ENCODE measurements at regions not wholly inside any gene's neighbourhood (a gene's known extent, or its start where the extent isn't known, plus 50 kb on each side); places are given as distances from the start of the nearest gene placed in this dataset.
"Not testable (repeated sequence)": the region's sequence is repeated elsewhere in the genome, so short reads cannot be mapped to it uniquely, and the experiment has no call there.

- DNase-seq (ENCODE audit: low spot score); intact Hi-C loops (cut with DNase I): not testable (repeated sequence)
Observed at GRCh38 chr2:37755961-37756559, 84.6 kb upstream of the CDC42EP3 start.

GRCh38 chr2:37757456-37757855 lies 86.0 kb upstream of the CDC42EP3 start:
- intact Hi-C loops (cut with DNase I), result not testable (repeated sequence)

GRCh38 chr2:37758141-37758601 lies 86.7 kb upstream of the CDC42EP3 start:
- DNase-seq (ENCODE audit: low spot score); intact Hi-C loops (cut with DNase I): not testable (repeated sequence)

More at GRCh38 chr2:37757456-37757855, 86.0 kb upstream of the CDC42EP3 start:
- DNase-seq (ENCODE audit: low spot score), result not testable (repeated sequence)

- DNase-seq (ENCODE audit: low spot score); intact Hi-C loops (cut with DNase I): not testable (repeated sequence)
Observed at GRCh38 chr2:37759989-37760388, 88.5 kb upstream of the CDC42EP3 start.

DNA sequence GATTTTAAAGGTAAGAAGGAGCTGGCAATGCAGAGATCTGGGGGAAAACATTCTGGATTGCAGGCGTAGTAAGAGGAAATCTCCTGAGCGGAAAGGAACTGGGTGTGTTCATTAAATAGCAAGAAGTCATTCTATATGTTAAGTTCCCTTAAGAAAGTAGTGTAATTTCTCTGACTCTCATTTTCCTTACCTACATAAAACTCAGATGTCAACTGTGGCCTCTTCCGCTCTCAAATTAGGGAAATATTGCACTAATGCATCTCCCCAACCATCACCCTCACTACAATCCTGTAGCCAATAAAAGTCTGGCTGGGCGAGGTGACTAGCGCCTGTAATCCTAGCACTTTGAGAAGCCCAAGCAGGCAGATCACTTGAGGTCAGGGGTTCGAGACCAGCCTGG lies 89.0 kb upstream of the CDC42EP3 start:
- DNase-seq (ENCODE audit: low spot score), result no peak
- intact Hi-C loops (cut with DNase I), result no loop called here

DNA sequence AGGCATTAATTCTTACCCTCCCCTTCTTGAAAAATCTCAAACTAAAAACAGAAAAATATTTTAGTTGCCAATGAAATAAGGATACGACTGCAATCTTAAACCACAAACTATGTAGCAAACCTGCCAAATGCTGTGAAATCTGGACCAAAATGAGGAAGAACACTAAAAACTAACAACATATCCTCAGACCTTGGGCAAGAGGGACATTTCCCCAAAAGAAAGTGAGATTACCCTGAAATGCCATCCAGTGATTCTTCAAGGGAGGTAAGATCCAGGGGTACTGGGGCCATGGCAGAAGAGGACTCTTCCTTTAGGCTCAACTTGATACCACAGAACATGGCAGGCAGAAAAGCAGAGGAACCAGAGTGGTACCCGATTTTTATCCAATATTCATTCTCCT lies 90.8 kb upstream of the CDC42EP3 start:
- intact Hi-C loops (cut with DNase I); DNase-seq (ENCODE audit: low spot score): not testable (repeated sequence)

GRCh38 chr2:37764739-37765138 lies 93.3 kb upstream of the CDC42EP3 start:
- no peak for DNase-seq (ENCODE audit: low spot score)
- intact Hi-C loops (cut with DNase I), result no loop called here

- no peak for DNase-seq (ENCODE audit: low spot score)
- intact Hi-C loops (cut with DNase I), result no loop called here
Observed at GRCh38 chr2:37766106-37766505, 94.7 kb upstream of the CDC42EP3 start.

DNA sequence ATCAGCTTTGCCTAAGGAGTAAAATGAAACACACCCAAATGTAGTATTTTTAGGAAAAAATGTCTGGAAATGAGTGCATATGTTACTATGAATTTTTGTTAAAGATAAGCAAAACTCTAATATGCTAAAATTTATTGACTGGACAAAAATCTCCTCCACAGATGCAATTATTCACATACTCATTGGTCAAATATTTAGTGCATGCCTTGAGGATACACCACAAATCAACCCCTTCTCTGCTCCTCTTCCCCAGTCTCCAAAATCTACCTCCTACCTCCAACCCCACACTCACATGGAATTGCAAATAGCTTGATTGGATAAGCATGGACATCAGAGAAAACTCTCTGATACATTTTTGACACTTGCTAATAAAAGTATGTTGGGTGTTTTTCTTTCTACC lies 95.6 kb upstream of the CDC42EP3 start:
- DNase-seq (ENCODE audit: low spot score), result no peak
- intact Hi-C loops (cut with DNase I), result no loop called here

DNA sequence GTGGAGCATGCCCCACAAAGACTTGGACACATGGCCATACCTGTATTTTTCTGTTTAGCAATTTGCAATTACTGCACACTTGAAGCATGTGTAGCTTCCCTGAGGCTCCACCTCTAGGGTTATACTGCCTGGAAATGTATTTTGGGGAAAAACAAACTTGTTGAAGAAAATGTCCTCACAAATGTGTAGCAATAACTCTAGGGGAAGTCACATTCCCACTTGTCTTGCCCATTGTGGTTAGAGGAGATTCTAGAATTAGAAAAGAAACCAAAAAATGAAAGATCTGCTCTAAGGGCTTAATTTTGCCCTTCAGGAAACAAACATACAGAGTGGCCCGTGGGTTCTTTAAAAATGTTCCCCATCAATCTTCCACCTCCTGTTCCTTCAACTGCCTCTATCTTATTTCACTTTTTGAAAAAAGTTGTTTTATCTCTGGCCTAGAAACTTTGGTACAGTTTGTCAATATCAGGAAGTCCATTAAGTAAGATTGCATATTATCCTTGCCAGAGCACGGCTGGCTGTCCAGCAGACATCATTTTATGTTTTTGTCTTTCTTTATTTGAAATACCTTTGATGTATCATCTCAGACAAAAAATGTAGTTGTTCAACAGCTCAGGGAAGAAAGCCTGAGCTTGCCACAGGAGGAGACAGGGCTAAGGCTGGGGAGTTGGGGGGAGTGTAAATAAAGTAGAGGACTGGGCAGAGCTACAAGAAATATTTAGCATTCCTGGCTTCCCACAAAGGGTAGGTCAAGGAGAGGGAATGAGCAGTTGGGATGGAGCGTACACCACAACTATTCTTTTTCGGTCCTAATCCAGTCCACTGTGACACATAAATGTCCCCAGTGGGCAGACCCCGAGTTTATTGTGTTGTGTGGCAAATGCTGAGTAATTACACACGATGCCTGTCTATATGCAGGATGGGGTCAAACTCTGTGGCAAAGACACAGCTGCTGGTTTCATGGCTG lies 96.8 kb upstream of the CDC42EP3 start:
- intact Hi-C loops (cut with DNase I), result no loop called here
- DNase-seq (ENCODE audit: low spot score), result no peak

DNA sequence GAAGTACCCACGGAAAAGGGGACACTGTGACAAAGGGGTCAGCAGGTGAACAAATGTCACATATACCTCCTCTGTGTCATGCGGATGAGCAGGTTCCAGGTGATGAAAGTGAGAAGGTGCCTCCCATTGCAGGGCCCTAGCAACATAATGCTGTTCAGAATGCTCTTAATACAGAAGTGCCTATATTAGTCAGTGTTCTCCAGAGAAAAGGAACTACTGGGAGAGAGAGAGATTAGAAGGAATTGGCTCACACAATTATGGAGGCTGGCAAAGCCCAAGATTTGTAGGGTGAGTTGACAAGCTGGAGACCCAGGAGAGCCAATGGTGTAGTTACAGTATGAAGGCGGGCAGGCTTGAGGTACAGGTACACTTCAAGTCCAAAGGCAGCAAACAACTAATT lies 98.1 kb upstream of the CDC42EP3 start:
- intact Hi-C loops (cut with DNase I), result no loop called here
- no peak for DNase-seq (ENCODE audit: low spot score)

DNA sequence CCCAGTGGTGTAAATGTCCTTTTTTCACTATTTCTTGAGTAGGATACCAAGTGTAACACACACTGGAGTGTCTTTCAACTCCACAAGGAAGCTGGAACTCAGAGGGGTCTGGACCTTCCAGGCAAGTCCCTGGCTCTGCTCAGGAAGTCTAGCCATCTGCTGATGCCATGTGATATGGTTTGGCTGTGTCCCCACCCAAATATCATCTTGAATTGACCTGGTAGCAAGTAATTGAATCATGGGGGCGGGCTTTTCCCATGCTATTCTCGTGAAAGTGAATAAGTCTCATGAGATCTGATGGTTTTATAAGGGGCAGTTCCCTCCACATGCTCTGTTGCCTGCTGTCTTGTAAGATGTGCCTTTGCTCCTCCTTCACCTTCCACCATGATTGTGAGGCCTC lies 99.4 kb upstream of the CDC42EP3 start:
- no peak for DNase-seq (ENCODE audit: low spot score)
- intact Hi-C loops (cut with DNase I), result no loop called here

- intact Hi-C loops (cut with DNase I), result no loop called here
Observed at GRCh38 chr2:37771600-37772088, 100.2 kb upstream of the CDC42EP3 start.

DNA sequence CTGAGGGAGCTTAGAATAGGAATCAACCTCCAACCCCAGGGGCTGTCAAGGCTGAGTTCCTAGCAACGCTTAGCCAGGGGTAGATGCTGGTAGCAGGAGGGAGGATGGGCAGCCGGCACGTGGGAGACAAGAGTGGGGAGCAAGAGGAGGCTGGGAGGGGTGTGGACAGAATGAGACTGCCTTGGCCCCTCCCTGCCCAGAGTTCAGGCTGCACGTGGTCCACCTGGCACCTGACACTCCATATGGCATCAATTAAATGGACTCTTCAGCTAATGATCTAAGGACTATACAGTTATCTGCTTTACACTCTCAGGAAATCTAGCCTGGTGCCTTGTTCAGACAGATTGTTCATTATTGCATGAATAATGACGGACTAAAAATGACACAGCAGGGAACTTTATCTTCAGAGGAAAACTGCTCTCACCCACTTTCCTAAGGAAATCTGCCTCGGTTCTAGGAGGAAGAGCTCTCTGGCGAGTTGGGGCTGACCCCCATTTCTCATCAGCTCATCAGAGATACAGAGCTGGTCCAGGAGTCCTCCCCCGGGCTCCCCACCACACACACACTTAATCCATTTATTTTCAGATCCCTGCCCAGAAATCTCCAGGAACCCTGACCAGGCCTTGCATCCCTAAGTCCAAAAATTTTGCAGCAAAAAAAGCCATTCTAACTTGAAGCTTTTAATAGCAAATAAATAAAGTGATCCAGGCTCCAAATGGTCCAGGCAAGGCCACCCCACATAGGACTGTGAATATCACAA lies 102.1 kb upstream of the CDC42EP3 start:
- intact Hi-C loops (cut with DNase I), result no loop called here
- no peak for DNase-seq (ENCODE audit: low spot score)

More at GRCh38 chr2:37771600-37772088, 100.2 kb upstream of the CDC42EP3 start:
- DNase-seq (ENCODE audit: low spot score), result no peak

GRCh38 chr2:37774171-37774944 lies 102.9 kb upstream of the CDC42EP3 start:
- DNase-seq (ENCODE audit: low spot score); intact Hi-C loops (cut with DNase I): not testable (repeated sequence)

DNA sequence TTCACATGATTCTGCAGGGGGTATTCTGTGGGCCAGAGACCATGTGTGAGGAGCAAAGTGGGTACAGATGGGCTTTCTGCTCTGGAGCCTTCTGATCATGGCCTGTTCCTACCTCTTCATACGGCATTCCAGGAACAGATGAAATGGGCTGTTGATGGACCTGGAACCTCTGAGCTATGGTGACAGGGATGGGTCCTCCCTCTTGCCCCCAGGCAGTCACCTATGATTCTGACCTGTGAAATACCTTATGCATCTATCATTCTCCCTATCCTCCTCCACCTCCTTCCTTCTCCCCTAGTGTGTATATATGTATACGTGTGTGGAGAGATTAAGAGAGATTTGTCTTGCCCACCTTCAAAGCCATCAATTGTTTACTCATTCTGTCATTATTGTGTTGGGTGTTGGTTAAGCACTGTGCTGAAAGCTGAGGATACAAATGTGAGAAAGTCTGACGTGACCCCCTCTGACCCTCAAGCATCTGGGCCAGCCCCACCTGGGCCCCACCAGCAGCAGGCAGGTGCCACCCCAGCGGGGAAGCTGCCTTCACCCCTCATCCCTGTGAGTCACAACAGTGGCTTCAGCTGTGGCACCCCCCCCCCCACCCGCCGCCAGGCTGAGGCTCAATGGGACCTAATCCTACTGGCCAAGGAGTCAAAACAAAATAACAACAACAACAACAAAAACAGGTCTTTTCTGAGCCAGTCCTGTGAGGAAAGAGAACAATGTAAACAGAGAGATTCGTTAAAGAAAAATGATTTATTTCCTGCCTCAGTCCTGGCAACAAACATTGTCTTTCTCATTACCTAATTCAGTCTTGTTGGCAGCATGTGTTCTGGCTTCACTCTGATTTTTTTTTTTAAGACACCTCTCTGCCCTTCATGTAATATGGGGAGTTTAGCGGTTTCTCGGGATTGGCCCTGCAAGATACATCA lies 103.8 kb upstream of the CDC42EP3 start:
- no peak for DNase-seq (ENCODE audit: low spot score)
- intact Hi-C loops (cut with DNase I), result no loop called here

DNA sequence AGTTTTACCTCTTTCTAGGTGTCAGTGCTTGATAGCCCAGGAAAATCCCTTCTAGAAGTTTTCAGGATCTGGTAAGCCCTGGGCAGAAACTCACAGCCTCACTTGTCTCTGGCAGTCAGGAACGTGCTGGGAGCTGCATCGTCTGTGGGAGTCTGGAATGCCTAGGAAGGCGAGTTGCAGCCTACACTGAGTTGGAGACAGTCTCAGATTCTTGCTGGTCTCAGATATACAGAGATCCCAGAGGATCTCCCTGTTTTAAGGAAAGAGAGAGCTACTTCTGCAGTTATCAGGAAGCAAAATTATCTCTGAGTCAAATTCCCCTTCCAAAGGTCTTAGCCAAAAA lies 104.4 kb upstream of the CDC42EP3 start:
- no peak for DNase-seq (ENCODE audit: low spot score)
- intact Hi-C loops (cut with DNase I), result no loop called here

- intact Hi-C loops (cut with DNase I), result no loop called here
- DNase-seq (ENCODE audit: low spot score), result no peak
Observed at GRCh38 chr2:37776487-37776886, 105.0 kb upstream of the CDC42EP3 start.
